Tibial artery (tissue), 4 donors: ENCODE measurements at regions not wholly inside any gene's neighbourhood (a gene's known extent, or its start where the extent isn't known, plus 50 kb on each side); places are given as distances from the start of the nearest gene placed in this dataset.

Experiments
- DNase-seq, 2 donors: peaks; one replicate each; pipeline ENCODE4 v3.0.0-alpha.2; 2019
- H3K27ac ChIP-seq, 2 donors: fragments of 200-600 bp; sonication (generic) in 1 of 2; 1 replicate in 1 of 2; 2 replicates in 1 of 2; pipeline ENCODE4 v1.5.1; 2018 to 2019; ENCODE audit warnings: mild to moderate bottlenecking in 1 of 2
- H3K27me3 ChIP-seq, 2 donors: fragments of 200-600 bp; sonication (generic) in 1 of 2; one replicate each; pipeline versions ENCODE4 v1.5.1 to v1.6.0; 2016 to 2019
- H3K36me3 ChIP-seq, 3 donors: fragments of 200-600 bp; sonication (generic) in 2 of 3; one replicate each; pipeline ENCODE4 v1.5.1; 2016 to 2019; ENCODE audit warnings: mild to moderate bottlenecking in 2 of 3
- H3K4me1 ChIP-seq, 4 donors: fragments of 200-600 bp; sonication (generic) in 2 of 4; 1 replicate in 3 of 4; 2 replicates in 1 of 4; pipeline ENCODE4 v1.5.1; 2016 to 2019
- H3K4me3 ChIP-seq, 2 donors: fragments of 200-600 bp; sonication (generic) in 1 of 2; 1 replicate in 1 of 2; 2 replicates in 1 of 2; pipeline ENCODE4 v1.5.1; 2018 to 2019; ENCODE audit warnings: mild to moderate bottlenecking in 2 of 2
- H3K9me3 ChIP-seq, 3 donors: fragments of 200-600 bp; sonication (generic) in 1 of 3; one replicate each; pipeline ENCODE4 v1.5.1; 2016 to 2019
- intact Hi-C: fragments of 100-400 bp; cut with DNase I; formaldehyde crosslinking; loops from one replicate; pipeline ENCODE4 v1.15.0; 2023; ENCODE audit warnings: low total_unique reads
- TF ChIP-seq, protein P1 (sequence below), 2 experiments: fragments of 200-600 bp in 1 of 2; fragments of 450-650 bp in 1 of 2; IDR thresholded peaks; one replicate each; pipeline ENCODE4 v1.5.1; 2017 to 2019; ENCODE audit warnings: antibody characterized with exemption in 2 of 2, mild to moderate bottlenecking in 1 of 2, moderate library complexity in 1 of 2

DNA sequence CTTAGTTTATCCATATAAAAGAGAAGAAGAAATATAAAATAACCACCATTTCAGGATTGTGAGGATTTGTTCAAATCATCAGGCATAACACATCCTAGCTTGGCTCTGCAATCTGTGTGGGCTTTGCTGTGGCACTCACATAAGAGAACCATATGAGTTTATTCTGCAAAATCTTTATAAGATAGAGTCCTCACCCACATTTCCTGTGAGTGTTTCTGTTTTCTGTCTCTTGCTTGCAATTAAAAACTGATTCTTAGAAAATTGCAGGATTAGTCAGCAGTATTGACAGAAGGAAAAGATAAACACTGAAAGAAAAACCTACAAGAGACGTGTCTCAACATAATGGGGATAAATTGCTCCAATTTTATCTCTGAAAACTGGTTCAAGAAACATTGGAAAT is 258.5 kb downstream of the RND3 start:
- no peak for DNase-seq
- H3K36me3 ChIP-seq: no peaks in the 10 kb centered on the region

DNA sequence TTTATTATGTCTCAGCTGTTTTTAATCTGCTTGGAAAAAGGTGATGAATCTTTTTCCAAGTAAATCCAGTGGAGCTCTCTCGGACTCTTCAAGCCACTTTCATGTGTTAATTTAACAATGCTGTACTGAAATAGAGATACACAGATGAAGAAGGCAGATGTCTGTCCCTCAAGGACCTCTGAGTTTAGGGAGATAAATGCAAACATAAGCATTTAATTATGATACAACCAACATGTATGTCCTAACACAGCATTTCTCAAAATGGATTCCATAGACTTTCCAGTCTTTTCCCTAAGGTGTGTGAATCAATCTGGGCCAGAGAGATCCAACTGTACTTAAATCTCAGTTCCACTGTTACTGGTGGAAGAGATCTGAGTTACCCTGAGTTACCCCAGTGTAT is 262.4 kb downstream of the RND3 start:
- intact Hi-C loops: no loop called here

More for the DNA sequence above, 258.5 kb downstream of the RND3 start:
- intact Hi-C loops: no loop called here
- no peak overlapping the region for H3K27ac ChIP-seq
- H3K9me3 ChIP-seq: no peaks in the 10 kb centered on the region
- H3K4me1 ChIP-seq: peaks cover 0 to 4% (median 0%) of the 10 kb centered on the region in 4 donors
- no peak overlapping the region for H3K4me3 ChIP-seq
- TF ChIP-seq, protein P1, sequence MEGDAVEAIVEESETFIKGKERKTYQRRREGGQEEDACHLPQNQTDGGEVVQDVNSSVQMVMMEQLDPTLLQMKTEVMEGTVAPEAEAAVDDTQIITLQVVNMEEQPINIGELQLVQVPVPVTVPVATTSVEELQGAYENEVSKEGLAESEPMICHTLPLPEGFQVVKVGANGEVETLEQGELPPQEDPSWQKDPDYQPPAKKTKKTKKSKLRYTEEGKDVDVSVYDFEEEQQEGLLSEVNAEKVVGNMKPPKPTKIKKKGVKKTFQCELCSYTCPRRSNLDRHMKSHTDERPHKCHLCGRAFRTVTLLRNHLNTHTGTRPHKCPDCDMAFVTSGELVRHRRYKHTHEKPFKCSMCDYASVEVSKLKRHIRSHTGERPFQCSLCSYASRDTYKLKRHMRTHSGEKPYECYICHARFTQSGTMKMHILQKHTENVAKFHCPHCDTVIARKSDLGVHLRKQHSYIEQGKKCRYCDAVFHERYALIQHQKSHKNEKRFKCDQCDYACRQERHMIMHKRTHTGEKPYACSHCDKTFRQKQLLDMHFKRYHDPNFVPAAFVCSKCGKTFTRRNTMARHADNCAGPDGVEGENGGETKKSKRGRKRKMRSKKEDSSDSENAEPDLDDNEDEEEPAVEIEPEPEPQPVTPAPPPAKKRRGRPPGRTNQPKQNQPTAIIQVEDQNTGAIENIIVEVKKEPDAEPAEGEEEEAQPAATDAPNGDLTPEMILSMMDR (IDR thresholded peaks at IDR 0.05): no peak
- H3K27me3 ChIP-seq: no peaks in the 10 kb centered on the region

DNA sequence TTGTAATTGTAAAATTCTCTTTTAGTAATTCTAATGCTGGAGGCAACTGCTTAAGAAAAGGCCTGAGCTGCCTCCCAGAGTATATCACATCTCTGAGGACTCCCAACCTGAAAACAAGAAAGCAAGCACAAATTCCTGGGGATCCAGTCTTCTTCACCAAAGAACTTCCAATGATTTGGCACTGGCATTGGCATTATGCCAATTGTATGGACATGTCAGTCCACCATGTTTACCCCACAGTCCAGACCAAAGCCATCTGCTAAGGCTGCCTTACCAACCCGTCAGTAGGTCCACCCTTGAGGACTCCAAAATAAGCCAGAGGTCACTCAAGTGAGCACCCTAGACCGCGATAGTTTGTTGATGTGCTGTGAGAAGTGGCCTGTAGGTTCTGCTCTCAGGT is 263.1 kb downstream of the RND3 start:
- Histone ChIP-seq H3K4me3 (no peak overlapping the region), H3K27me3 (no peaks in the 10 kb centered on the region), H3K4me1 (no peaks in the 10 kb centered on the region), H3K27ac (no peak overlapping the region), H3K36me3 (no peaks in the 10 kb centered on the region), H3K9me3 (no peaks in the 10 kb centered on the region)
- TF ChIP-seq, protein P1 (IDR thresholded peaks at IDR 0.05): no peak
- intact Hi-C loops: no loop called here
- no peak for DNase-seq

More for the DNA sequence above, 262.4 kb downstream of the RND3 start:
- Histone ChIP-seq H3K27ac (no peak overlapping the region), H3K4me3 (no peak overlapping the region), H3K27me3 (no peaks in the 10 kb centered on the region), H3K36me3 (no peaks in the 10 kb centered on the region), H3K4me1 (no peaks in the 10 kb centered on the region), H3K9me3 (no peaks in the 10 kb centered on the region)
- DNase-seq: no peak
- TF ChIP-seq, protein P1 (IDR thresholded peaks at IDR 0.05): no peak

DNA sequence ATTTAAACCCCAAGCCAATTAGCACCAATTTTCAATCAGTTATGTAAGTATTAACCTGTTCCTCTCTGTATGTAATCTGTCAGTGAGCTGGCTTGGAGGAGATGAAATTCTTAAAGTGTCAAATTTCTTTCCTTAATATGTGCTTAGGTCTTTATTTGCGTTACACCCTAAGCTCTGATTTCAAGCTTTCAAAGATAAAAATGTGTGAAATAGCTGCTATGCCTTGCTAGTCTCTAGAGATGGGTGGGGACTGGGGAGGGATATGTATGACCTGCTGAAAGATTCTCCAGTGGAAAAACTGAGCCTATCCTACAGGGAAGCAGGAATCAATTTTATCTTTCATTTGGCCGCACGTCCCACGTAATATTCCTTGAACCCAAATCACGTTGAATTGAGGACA is 264.5 kb downstream of the RND3 start:
- Histone ChIP-seq H3K27ac (no peak overlapping the region), H3K4me3 (no peak overlapping the region), H3K27me3 (no peaks in the 10 kb centered on the region), H3K4me1 (no peaks in the 10 kb centered on the region), H3K36me3 (no peaks in the 10 kb centered on the region), H3K9me3 (no peaks in the 10 kb centered on the region)
- TF ChIP-seq, protein P1 (IDR thresholded peaks at IDR 0.05): no peak
- intact Hi-C loops: no loop called here
- no peak for DNase-seq

DNA sequence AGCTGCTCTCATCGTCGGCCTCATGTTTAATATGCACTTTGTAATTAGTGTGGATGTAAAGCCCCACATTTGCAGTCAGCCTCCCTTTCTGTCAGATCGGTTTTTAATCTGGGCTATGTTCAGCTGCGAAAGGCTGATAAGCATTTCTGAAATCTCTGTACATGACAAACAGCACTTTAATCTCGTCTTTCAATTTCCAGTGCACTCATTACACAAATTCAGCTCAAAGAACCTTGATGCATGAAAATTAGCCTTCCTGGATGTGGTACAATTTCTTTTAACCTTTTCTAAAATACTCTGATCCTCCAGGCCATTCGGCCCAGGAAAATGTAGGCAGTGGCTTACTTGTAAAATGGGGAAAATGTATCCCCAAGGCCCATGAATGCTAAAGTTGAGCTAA is 265.1 kb downstream of the RND3 start:
- intact Hi-C loops: no loop called here
- DNase-seq: no peak

More for the DNA sequence above, 265.1 kb downstream of the RND3 start:
- H3K9me3 ChIP-seq: no peaks in the 10 kb centered on the region
- no peaks in the 10 kb centered on the region for H3K36me3 ChIP-seq
- TF ChIP-seq, protein P1 (IDR thresholded peaks at IDR 0.05): no peak
- H3K27me3 ChIP-seq: no peaks in the 10 kb centered on the region
- no peaks in the 10 kb centered on the region for H3K4me1 ChIP-seq
- H3K27ac ChIP-seq: no peak overlapping the region
- no peak overlapping the region for H3K4me3 ChIP-seq
